Smooth muscle cell (in vitro differentiated cells): ENCODE measurements at regions not wholly inside any gene's neighbourhood (a gene's known extent, or its start where the extent isn't known, plus 50 kb on each side); places are given as distances from the start of the nearest gene placed in this dataset.

Source experiments
- DNase-seq: peaks from one replicate; lab custom pipeline; 2025; ENCODE audit not compliant: unreplicated experiment; lab: John Stamatoyannopoulos, UW
- H2AFZ ChIP-seq: fragments of 200-600 bp; sonication (generic); 2 replicates; pipeline ENCODE4 v1.6.0; 2016; ENCODE audit warnings: antibody characterized with exemption, low read depth, mild to moderate bottlenecking
- H3F3A ChIP-seq: fragments of 200-600 bp; sonication (generic); 2 replicates; pipeline ENCODE4 v1.6.0; 2017; ENCODE audit warnings: antibody characterized with exemption, low read depth
- H3K27ac ChIP-seq: fragments of 200-600 bp; sonication (generic); 2 replicates; pipeline ENCODE4 v1.5.1; 2016; ENCODE audit warnings: low read depth, mild to moderate bottlenecking
- H3K27me3 ChIP-seq: fragments of 200-600 bp; sonication (generic); 2 replicates; pipeline ENCODE4 v1.6.1; 2016; ENCODE audit warnings: low read depth, mild to moderate bottlenecking
- H3K36me3 ChIP-seq: fragments of 200-600 bp; sonication (generic); 2 replicates; pipeline ENCODE4 v1.5.1; 2016; ENCODE audit warnings: low read depth
- H3K4me1 ChIP-seq: fragments of 200-600 bp; sonication (generic); 2 replicates; pipeline ENCODE4 v1.5.1; 2016; ENCODE audit warnings: low read depth
- H3K4me2 ChIP-seq: fragments of 200-600 bp; sonication (generic); 2 replicates; pipeline ENCODE4 v1.6.0; 2016; ENCODE audit warnings: mild to moderate bottlenecking
- H3K4me3 ChIP-seq: fragments of 200-600 bp; sonication (generic); 2 replicates; pipeline ENCODE4 v1.5.1; 2016; ENCODE audit warnings: mild to moderate bottlenecking
- H3K79me2 ChIP-seq: fragments of 200-600 bp; sonication (generic); 2 replicates; pipeline ENCODE4 v1.6.0; 2016; ENCODE audit warnings: low read depth, mild to moderate bottlenecking
- H3K9ac ChIP-seq: fragments of 200-600 bp; sonication (generic); 2 replicates; pipeline ENCODE4 v1.6.0; 2016; ENCODE audit warnings: low read depth
- H3K9me3 ChIP-seq: fragments of 200-600 bp; sonication (generic); replicated peaks from 2 replicates; pipeline ENCODE4 v1.5.1; 2016; ENCODE audit warnings: low read depth
- H4K20me1 ChIP-seq: fragments of 200-600 bp; sonication (generic); 2 replicates; pipeline ENCODE4 v1.6.0; 2016; ENCODE audit warnings: low read depth
- WGBS: methylation state at CpG from one replicate; pipeline ENCODE4 v1.1.7; 2016; ENCODE audit warnings: low lambda C conversion rate; 5-methylcytosine and 5-hydroxymethylcytosine counted together
- TF ChIP-seq, protein P1 (sequence below): fragments of 200-600 bp; sonication (generic); IDR thresholded peaks from 2 replicates; pipeline ENCODE4 v1.5.1; 2017; ENCODE audit warnings: borderline replicate concordance, mild to moderate bottlenecking, antibody characterized with exemption; ENCODE audit not compliant: insufficient read depth, poor library complexity, severe bottlenecking

DNA sequence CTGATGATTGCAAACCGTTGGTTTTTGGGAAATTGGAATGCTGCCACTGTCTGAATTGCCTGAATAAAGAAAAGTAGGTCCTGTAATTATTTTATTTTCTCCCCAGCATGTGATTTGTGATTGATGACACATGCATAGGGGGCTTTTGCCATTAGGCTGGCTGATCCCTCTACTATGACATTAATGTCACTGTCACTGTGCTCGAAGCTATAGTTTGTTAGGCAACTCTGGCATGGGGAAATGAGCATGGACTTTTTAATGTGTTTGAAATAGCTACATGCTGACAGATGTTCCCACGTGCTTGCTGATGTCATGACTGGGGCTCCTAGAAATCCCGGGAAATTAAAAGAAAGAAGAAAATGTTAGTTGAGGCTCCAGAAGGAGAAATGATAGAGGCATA is 99.1 kb downstream of the HRH4 start:
- no peak overlapping the region for H2AFZ ChIP-seq
- H3K27me3 ChIP-seq = no peaks in the 10 kb centered on the region
- no peaks in the 10 kb centered on the region for H3F3A ChIP-seq
- 32% methylated on average over 4 of the region's 4 CpGs for WGBS
- no peak overlapping the region for H3K4me3 ChIP-seq
- peaks cover 21% of the 10 kb centered on the region for H3K4me1 ChIP-seq
- H3K27ac ChIP-seq = no peak overlapping the region
- no peak overlapping the region for H3K4me2 ChIP-seq
- DNase-seq = no peak
- H3K36me3 ChIP-seq = no peaks in the 10 kb centered on the region
- TF ChIP-seq, protein P1, sequence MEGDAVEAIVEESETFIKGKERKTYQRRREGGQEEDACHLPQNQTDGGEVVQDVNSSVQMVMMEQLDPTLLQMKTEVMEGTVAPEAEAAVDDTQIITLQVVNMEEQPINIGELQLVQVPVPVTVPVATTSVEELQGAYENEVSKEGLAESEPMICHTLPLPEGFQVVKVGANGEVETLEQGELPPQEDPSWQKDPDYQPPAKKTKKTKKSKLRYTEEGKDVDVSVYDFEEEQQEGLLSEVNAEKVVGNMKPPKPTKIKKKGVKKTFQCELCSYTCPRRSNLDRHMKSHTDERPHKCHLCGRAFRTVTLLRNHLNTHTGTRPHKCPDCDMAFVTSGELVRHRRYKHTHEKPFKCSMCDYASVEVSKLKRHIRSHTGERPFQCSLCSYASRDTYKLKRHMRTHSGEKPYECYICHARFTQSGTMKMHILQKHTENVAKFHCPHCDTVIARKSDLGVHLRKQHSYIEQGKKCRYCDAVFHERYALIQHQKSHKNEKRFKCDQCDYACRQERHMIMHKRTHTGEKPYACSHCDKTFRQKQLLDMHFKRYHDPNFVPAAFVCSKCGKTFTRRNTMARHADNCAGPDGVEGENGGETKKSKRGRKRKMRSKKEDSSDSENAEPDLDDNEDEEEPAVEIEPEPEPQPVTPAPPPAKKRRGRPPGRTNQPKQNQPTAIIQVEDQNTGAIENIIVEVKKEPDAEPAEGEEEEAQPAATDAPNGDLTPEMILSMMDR = no peak
- H3K9me3 ChIP-seq = no peaks in the 10 kb centered on the region
- no peak overlapping the region for H3K9ac ChIP-seq
- no peaks in the 10 kb centered on the region for H4K20me1 ChIP-seq
- no peaks in the 10 kb centered on the region for H3K79me2 ChIP-seq

DNA sequence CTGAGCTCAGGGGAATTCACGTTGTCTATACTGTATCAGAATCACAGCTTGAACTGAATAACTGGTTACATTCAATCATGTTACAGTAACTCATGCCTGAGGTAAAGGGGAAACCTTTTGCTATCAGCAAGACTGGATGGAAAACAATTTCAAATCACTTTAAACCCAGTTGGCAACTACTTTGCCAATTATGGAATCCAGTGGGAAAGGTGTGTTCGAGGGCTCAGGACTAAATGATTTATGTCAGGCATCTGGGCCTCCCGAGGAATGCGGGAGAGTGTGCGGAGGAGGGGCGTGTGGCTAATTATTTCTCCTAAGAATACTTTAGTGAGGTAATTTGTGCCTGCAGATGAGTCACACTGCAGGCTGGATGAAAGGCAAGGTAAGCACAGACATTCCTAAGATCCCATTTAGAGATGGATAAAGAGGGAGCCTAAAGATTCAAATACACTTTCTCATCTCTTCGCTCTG is 100.1 kb downstream of the HRH4 start:
- TF ChIP-seq, protein P1 = no peak
- H3K9me3 ChIP-seq = no peaks in the 10 kb centered on the region
- H2AFZ ChIP-seq = no peak overlapping the region
- H3K79me2 ChIP-seq = no peaks in the 10 kb centered on the region
- peaks cover 18% of the 10 kb centered on the region for H3K4me1 ChIP-seq
- H3K4me2 ChIP-seq = no peak overlapping the region
- H3K27me3 ChIP-seq = no peaks in the 10 kb centered on the region
- no peak for DNase-seq
- H3K36me3 ChIP-seq = no peaks in the 10 kb centered on the region
- no peak overlapping the region for H3K27ac ChIP-seq
- 32% methylated on average over 7 of the region's 7 CpGs for WGBS
- H3F3A ChIP-seq = no peaks in the 10 kb centered on the region
- H3K9ac ChIP-seq = no peak overlapping the region
- no peak overlapping the region for H3K4me3 ChIP-seq
- H4K20me1 ChIP-seq = no peaks in the 10 kb centered on the region

DNA sequence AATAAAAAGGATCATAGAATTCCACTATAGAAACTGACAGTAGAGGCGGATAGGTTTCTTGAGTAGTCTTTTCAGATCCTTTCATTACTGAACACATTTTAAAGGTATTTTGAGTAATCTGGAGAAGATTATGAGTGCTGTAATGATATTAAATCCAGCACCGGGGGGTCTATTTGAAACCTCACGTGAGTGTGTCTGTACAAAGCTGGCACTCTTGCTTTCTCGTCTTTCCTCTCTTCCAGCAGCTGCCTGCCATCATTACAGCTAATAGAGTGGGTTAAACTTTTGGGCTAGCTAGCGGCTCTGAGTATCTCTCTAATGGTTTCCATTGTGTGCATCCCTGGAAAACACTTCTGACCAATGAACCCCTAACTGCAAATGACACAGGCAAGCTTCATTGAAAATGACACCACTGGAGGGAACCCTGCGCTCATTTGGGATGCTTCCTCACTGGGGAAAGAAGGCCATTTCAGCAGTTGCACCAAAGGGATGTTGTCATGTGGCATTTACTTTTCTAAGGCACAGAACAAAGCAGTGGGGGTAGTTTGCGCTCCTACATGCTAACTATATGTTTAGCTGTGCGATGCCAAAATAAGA is 101.0 kb downstream of the HRH4 start:
- Histone ChIP-seq H2AFZ (no peak overlapping the region), H3K27me3 (no peaks in the 10 kb centered on the region), H3K4me1 (peaks cover 18% of the 10 kb centered on the region), H3K4me2 (no peak overlapping the region), H3K4me3 (no peak overlapping the region), H3K27ac (no peak overlapping the region), H3K79me2 (no peaks in the 10 kb centered on the region), H3K36me3 (no peaks in the 10 kb centered on the region), H4K20me1 (no peaks in the 10 kb centered on the region), H3F3A (no peaks in the 10 kb centered on the region), H3K9ac (no peak overlapping the region), H3K9me3 (no peaks in the 10 kb centered on the region)
- TF ChIP-seq, protein P1 = no peak
- 89% methylated on average over 8 of the region's 8 CpGs for WGBS
- no peak for DNase-seq

GRCh38 chr18:24567199-24567598 is 106.8 kb downstream of the HRH4 start:
- TF ChIP-seq, protein P1 = no peak
- H4K20me1 ChIP-seq = no peaks in the 10 kb centered on the region
- 46% methylated on average over 4 of the region's 4 CpGs for WGBS
- H3K9me3 ChIP-seq = no peaks in the 10 kb centered on the region
- H3K27ac ChIP-seq = peak overlapping the region; percentile 82
- H3K4me3 ChIP-seq = no peak overlapping the region
- H3K4me1 ChIP-seq = no peaks in the 10 kb centered on the region
- H2AFZ ChIP-seq = no peak overlapping the region
- H3K27me3 ChIP-seq = no peaks in the 10 kb centered on the region
- no peaks in the 10 kb centered on the region for H3F3A ChIP-seq
- H3K79me2 ChIP-seq = no peaks in the 10 kb centered on the region
- no peak for DNase-seq
- no peak overlapping the region for H3K4me2 ChIP-seq
- no peaks in the 10 kb centered on the region for H3K36me3 ChIP-seq
- H3K9ac ChIP-seq = no peak overlapping the region
